H9 (cell line): ENCODE measurements at regions not wholly inside any gene's neighbourhood (a gene's known extent, or its start where the extent isn't known, plus 50 kb on each side); places are given as distances from the start of the nearest gene placed in this dataset.

Source experiments
- DNase-seq: peaks from one replicate; pipeline ENCODE4 v3.0.0-alpha.2; 2017
- H2AFZ ChIP-seq: one replicate; pipeline ENCODE4 v1.6.1; 2013; ENCODE audit warnings: mild to moderate bottlenecking, low read length, control low read depth, moderate library complexity
- H2AK5ac ChIP-seq: 2 replicates; pipeline ENCODE4 v1.6.1; 2013; ENCODE audit warnings: low read length, control low read depth, mixed read lengths; ENCODE audit not compliant: insufficient read length
- H2BK120ac ChIP-seq: one replicate; pipeline ENCODE4 v1.6.1; 2013; ENCODE audit warnings: low read depth, mild to moderate bottlenecking, low read length, control low read depth, inconsistent platforms; ENCODE audit not compliant: poor library complexity, severe bottlenecking
- H2BK12ac ChIP-seq: 2 replicates; pipeline ENCODE4 v1.6.1; 2013; ENCODE audit warnings: low read length, control low read depth, mixed read lengths, low read depth; ENCODE audit not compliant: insufficient read length
- H2BK15ac ChIP-seq: 2 replicates; pipeline ENCODE4 v1.6.1; 2013; ENCODE audit warnings: low read depth, low read length, control low read depth
- H2BK20ac ChIP-seq: one replicate; pipeline ENCODE4 v1.6.1; 2013; ENCODE audit warnings: low read depth, mild to moderate bottlenecking, low read length, control low read depth, inconsistent platforms; ENCODE audit not compliant: poor library complexity, severe bottlenecking
- H2BK5ac ChIP-seq: 2 replicates; pipeline ENCODE4 v1.6.1; 2013; ENCODE audit warnings: low read length, control low read depth, mixed read lengths; ENCODE audit not compliant: insufficient read length
- H3K14ac ChIP-seq: 2 replicates; pipeline ENCODE4 v1.6.1; 2013; ENCODE audit warnings: low read length, control low read depth; ENCODE audit not compliant: insufficient read depth
- H3K18ac ChIP-seq: 2 replicates; pipeline ENCODE4 v1.6.1; 2013; ENCODE audit warnings: low read depth, mild to moderate bottlenecking, mixed read lengths, low read length, control low read depth; ENCODE audit not compliant: insufficient read length
- H3K23ac ChIP-seq: 2 replicates; pipeline ENCODE4 v1.6.1; 2013; ENCODE audit warnings: low read length, control low read depth, mixed read lengths, low read depth; ENCODE audit not compliant: insufficient read length
- H3K23me2 ChIP-seq: 2 replicates; pipeline ENCODE4 v1.6.1; 2013; ENCODE audit warnings: low read depth, mild to moderate bottlenecking, mixed read lengths, low read length, control low read depth; ENCODE audit not compliant: insufficient read length, poor library complexity, severe bottlenecking
- H3K27ac ChIP-seq: 2 replicates; pipeline ENCODE4 v1.5.1; 2013; ENCODE audit warnings: low read length, control low read depth, mixed read lengths, low read depth; ENCODE audit not compliant: insufficient read length
- H3K27me3 ChIP-seq: 2 replicates; pipeline ENCODE4 v1.6.1; 2013; ENCODE audit warnings: low read length, control low read depth, inconsistent platforms; ENCODE audit not compliant: insufficient read depth
- H3K4ac ChIP-seq: 2 replicates; pipeline ENCODE4 v1.6.1; 2013; ENCODE audit warnings: low read depth, mild to moderate bottlenecking, control low read depth, inconsistent platforms, low read length, moderate library complexity
- H3K4me1 ChIP-seq: 2 replicates; pipeline ENCODE4 v1.6.1; 2013; ENCODE audit warnings: low read length, control low read depth, inconsistent platforms; ENCODE audit not compliant: insufficient read depth
- H3K4me2 ChIP-seq: 2 replicates; pipeline ENCODE4 v1.6.1; 2013; ENCODE audit warnings: low read length, control low read depth, mixed read lengths; ENCODE audit not compliant: insufficient read length, insufficient read depth
- H3K56ac ChIP-seq: 2 replicates; pipeline ENCODE4 v1.6.1; 2013; ENCODE audit warnings: low read depth, mild to moderate bottlenecking, mixed read lengths, low read length, control low read depth; ENCODE audit not compliant: insufficient read length
- H3K79me1 ChIP-seq: 2 replicates; pipeline ENCODE4 v1.6.1; 2013; ENCODE audit warnings: low read depth, mild to moderate bottlenecking, moderate library complexity, low read length, control low read depth, inconsistent platforms; ENCODE audit not compliant: insufficient read depth, poor library complexity, severe bottlenecking
- H3K79me2 ChIP-seq: 2 replicates; pipeline ENCODE4 v1.6.1; 2013; ENCODE audit warnings: low read length, control low read depth, inconsistent platforms; ENCODE audit not compliant: insufficient read depth
- H3K9ac ChIP-seq: 2 replicates; pipeline ENCODE4 v1.6.1; 2013; ENCODE audit warnings: low read length, control low read depth, mixed read lengths; ENCODE audit not compliant: insufficient read length; ENCODE audit errors: extremely low read depth
- H3K9me3 ChIP-seq: one replicate; pipeline ENCODE4 v1.6.1; 2013; ENCODE audit warnings: low read depth, low read length, inconsistent platforms; ENCODE audit not compliant: control insufficient read depth
- H3T11ph ChIP-seq: one replicate; pipeline ENCODE4 v1.6.1; 2013; ENCODE audit warnings: mild to moderate bottlenecking, low read length, control low read depth, inconsistent platforms
- H4K20me1 ChIP-seq: one replicate; pipeline ENCODE4 v1.6.1; 2013; ENCODE audit not compliant: control insufficient read depth, insufficient read length, insufficient read depth
- H4K5ac ChIP-seq: 2 replicates; pipeline ENCODE4 v1.6.1; 2013; ENCODE audit warnings: low read depth, mild to moderate bottlenecking, mixed read lengths, low read length, control low read depth; ENCODE audit not compliant: insufficient read length
- H4K8ac ChIP-seq: replicated peaks from 2 replicates; pipeline ENCODE4 v1.6.1; 2013; ENCODE audit warnings: low read length, control low read depth, mixed read lengths, low read depth; ENCODE audit not compliant: insufficient read length
- H4K91ac ChIP-seq: 2 replicates; pipeline ENCODE4 v1.6.1; 2013; ENCODE audit warnings: low read depth, mild to moderate bottlenecking, moderate library complexity, mixed read lengths, low read length, control low read depth; ENCODE audit not compliant: insufficient read length
- H3K27ac Mint-ChIP-seq, 3 experiments: 2 replicates in 2 of 3; 3 replicates in 1 of 3; pipeline ENCODE4 v1.8.0; 2020 to 2021; ENCODE audit warnings: mixed read lengths in 3 of 3, mild to moderate bottlenecking in 1 of 3, moderate library complexity in 1 of 3
- H3K27me3 Mint-ChIP-seq: 2 replicates; pipeline ENCODE4 v1.8.0; 2021; ENCODE audit warnings: low read depth, mild to moderate bottlenecking, moderate library complexity, mixed read lengths
- H3K36me3 Mint-ChIP-seq, 3 experiments: 2 replicates in 2 of 3; 3 replicates in 1 of 3; pipeline ENCODE4 v1.8.0; 2020 to 2021; ENCODE audit warnings: low read depth in 3 of 3, mixed read lengths in 3 of 3; ENCODE audit not compliant: insufficient read depth in 1 of 3
- H3K4me1 Mint-ChIP-seq, 2 experiments: 2 replicates each; pipeline ENCODE4 v1.8.0; 2020; ENCODE audit warnings: mixed read lengths in 2 of 2
- H3K4me3 Mint-ChIP-seq, 2 experiments: 2 replicates in 1 of 2; 3 replicates in 1 of 2; pipeline ENCODE4 v1.8.0; 2020 to 2021; ENCODE audit warnings: mild to moderate bottlenecking in 2 of 2, mixed read lengths in 2 of 2, moderate library complexity in 1 of 2
- H3K9me3 Mint-ChIP-seq, 2 experiments: 2 replicates in 1 of 2; 3 replicates in 1 of 2; pipeline ENCODE4 v1.8.0; 2020; ENCODE audit warnings: mild to moderate bottlenecking in 2 of 2, mixed read lengths in 2 of 2, moderate library complexity in 1 of 2
- WGBS: extraction: QIAGEN DNeasy Blood & Tissue Kit; methylation state at CpG from one replicate; pipeline ENCODE4 v1.1.7; 2013; ENCODE audit warnings: missing lambda C conversion rate, low lambda C conversion rate, mixed read lengths; ENCODE audit not compliant: insufficient read length; ENCODE audit errors: extremely low coverage; 5-methylcytosine and 5-hydroxymethylcytosine counted together
- TF ChIP-seq, protein P1 (sequence below): fragments of 200-600 bp; sonication (generic); conservative IDR thresholded peaks from 3 replicates; pipeline ENCODE4 v1.8.0; 2021; ENCODE audit warnings: antibody characterized with exemption, mild to moderate bottlenecking

- H2BK5ac ChIP-seq = no peak overlapping the region
- H3K4me2 ChIP-seq = no peak overlapping the region
- H3K23ac ChIP-seq = no peak overlapping the region
- H4K5ac ChIP-seq = no peak overlapping the region
- H3K4me3 Mint-ChIP-seq = no peak overlapping the region
- H3K79me1 ChIP-seq = no peaks in the 10 kb centered on the region
- H3T11ph ChIP-seq = no peak overlapping the region
- H3K36me3 Mint-ChIP-seq = no peaks in the 10 kb centered on the region
- no peak overlapping the region for H2AFZ ChIP-seq
- H2BK15ac ChIP-seq = no peak overlapping the region
- no peak overlapping the region for H3K27ac ChIP-seq
- H3K14ac ChIP-seq = no peak overlapping the region
- H4K8ac ChIP-seq = no peak overlapping the region
- no peak overlapping the region for H2BK20ac ChIP-seq
- no peaks in the 10 kb centered on the region for H3K79me2 ChIP-seq
- H3K9me3 Mint-ChIP-seq = no peaks in the 10 kb centered on the region; a peak in 1 of 5 replicates
- TF ChIP-seq, protein P1, sequence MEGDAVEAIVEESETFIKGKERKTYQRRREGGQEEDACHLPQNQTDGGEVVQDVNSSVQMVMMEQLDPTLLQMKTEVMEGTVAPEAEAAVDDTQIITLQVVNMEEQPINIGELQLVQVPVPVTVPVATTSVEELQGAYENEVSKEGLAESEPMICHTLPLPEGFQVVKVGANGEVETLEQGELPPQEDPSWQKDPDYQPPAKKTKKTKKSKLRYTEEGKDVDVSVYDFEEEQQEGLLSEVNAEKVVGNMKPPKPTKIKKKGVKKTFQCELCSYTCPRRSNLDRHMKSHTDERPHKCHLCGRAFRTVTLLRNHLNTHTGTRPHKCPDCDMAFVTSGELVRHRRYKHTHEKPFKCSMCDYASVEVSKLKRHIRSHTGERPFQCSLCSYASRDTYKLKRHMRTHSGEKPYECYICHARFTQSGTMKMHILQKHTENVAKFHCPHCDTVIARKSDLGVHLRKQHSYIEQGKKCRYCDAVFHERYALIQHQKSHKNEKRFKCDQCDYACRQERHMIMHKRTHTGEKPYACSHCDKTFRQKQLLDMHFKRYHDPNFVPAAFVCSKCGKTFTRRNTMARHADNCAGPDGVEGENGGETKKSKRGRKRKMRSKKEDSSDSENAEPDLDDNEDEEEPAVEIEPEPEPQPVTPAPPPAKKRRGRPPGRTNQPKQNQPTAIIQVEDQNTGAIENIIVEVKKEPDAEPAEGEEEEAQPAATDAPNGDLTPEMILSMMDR = no peak
- WGBS = no CpG with 5 or more reads among the region's 2 CpGs
- no peak overlapping the region for H2AK5ac ChIP-seq
- peaks cover 7% of the 10 kb centered on the region for H3K23me2 ChIP-seq
- H3K27me3 Mint-ChIP-seq = peaks cover 82% of the 10 kb centered on the region
- H3K9ac ChIP-seq = no peak overlapping the region
- no peak overlapping the region for H3K56ac ChIP-seq
- peaks cover 14 to 25% of the 10 kb centered on the region in 2 experiments for H3K4me1 Mint-ChIP-seq
- H3K4me1 ChIP-seq = no peaks in the 10 kb centered on the region
- H4K20me1 ChIP-seq = no peaks in the 10 kb centered on the region
- H3K18ac ChIP-seq = no peak overlapping the region
- no peak overlapping the region for H2BK120ac ChIP-seq
- DNase-seq = no peak
- no peak overlapping the region for H2BK12ac ChIP-seq
- no peak overlapping the region for H3K4ac ChIP-seq
- no peak overlapping the region for H4K91ac ChIP-seq
- peaks cover 2% of the 10 kb centered on the region; the same call in 1 of the 2 replicates for H3K27me3 ChIP-seq
- no peak overlapping the region for H3K27ac Mint-ChIP-seq
- no peaks in the 10 kb centered on the region for H3K9me3 ChIP-seq
Measured at GRCh38 chr9:84137968-84138367, 157.4 kb downstream of the RMI1 start.
